Right renal cortex interstitium (tissue), 3 donors: ENCODE measurements at regions not wholly inside any gene's neighbourhood (a gene's known extent, or its start where the extent isn't known, plus 50 kb on each side); places are given as distances from the start of the nearest gene placed in this dataset.

Experiments used
- DNase-seq, 3 donors: peaks; one replicate each; pipeline ENCODE4 v3.0.0-alpha.2; 2013; ENCODE audit warnings: low read depth in 3 of 3, low spot score in 2 of 3

DNA sequence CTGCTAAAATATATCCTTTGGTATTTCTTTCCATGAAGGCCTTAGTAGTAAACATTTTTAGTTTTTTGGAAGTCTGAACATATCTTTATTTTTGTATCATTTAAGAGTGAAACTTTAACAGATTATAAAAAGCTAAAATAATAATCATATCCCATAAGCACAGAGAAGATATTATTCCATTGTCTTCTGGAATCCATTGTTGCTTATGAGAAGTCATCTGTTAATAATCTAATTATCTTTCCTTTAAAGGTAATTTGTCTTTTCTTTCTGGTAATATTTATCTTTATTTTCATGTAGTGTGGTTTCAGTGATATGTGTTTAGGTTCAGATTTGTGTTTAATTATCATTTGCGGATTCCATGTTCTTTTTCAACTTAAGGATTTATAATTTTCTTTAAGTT is 261.7 kb downstream of the MSRB3 start:
- no peak for DNase-seq

GRCh38 chr12:65546528-65546927 is 268.0 kb downstream of the MSRB3 start:
- no peak for DNase-seq

DNA sequence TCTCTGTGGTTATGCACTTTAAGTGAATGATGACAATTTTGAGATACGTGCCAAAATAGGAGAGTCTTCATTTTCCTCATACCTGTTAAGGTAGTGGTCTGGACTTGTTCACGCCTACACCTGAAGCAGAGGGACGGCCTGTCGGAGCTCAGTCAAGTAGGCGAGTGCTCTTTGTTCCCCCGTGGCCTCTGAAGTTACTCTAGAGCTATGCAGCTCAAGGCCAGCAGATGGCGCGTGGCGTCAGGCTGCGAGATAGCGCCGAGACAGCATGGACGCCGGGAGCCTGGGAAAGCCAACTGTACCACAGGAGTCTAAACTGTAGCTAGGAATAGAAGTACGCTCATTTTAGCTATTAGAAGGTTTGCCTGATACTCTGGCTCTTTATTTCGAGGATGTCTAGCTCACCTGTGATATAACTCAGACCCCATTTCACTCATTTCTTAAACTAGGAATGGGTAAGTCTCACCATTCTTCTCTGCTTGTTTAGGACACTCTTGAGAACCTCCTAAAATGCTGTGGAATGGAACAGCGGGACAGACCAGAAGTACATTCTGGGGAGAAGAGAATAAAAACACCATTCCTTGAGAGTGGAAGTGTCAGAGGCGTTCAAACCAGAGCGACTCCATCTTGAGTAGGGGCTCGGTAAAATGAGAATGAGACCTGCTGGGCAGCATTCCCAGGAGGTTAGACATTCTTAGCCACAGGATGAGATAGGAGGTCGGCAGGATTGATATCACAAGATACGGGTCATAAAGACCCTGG is 267.4 kb upstream of the HMGA2 start:
- DNase-seq, result peak in 1 of 3 donors; percentile 69

DNA sequence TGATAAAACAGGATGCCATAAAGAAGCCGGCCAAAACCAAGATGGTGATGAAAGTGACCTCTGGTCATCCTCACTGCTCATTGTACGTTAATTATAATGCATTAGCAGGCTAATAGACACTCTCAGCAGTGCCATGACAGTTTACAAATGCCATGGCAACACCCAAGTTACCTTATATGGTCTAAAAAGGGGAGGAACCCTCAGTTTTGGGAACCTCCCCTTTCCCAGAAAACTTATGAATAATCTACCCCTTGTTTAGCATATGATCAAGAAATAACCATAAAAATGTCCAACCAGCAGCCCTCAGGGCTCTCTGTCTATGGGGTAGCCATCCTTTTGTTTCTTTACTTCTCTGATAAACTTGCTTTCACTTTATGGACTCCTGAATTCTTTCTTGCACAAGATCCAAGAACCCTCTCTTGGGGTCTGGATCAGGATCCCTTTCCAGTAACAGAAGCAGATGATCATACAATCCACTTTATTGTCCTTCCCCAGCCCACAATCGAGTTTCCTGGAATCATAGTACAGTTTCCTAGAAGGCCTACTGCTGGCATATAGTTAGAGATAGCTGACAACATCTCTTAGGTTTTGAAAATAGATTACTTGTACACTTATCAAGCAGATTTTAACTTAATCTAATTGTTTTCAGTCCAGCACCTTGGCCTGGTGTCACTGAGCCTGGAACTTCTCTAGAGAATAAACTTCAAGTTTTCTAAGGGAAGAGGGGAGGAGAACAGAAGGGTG is 266.7 kb upstream of the HMGA2 start:
- DNase-seq, result no peak

DNA sequence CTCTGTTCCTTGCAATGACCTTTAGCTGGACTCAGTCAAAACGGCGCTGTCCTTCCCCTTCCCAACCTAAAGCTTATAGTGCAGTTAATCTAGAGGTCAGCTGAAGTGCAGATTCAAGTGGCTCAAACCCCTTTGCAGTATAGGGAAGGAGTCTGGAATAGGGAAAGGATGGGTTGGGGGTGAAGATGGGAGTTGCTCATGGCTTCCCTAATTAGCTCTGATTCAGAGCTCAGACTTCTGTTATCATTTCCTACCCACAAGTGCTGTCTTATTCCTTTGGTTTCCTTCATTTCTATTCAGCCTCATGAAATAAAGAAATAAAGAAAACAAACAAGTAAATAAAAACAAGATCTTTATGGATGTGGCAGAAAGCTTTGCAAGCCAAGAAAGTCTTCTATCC is 264.0 kb upstream of the HMGA2 start:
- DNase-seq, result no peak

DNA sequence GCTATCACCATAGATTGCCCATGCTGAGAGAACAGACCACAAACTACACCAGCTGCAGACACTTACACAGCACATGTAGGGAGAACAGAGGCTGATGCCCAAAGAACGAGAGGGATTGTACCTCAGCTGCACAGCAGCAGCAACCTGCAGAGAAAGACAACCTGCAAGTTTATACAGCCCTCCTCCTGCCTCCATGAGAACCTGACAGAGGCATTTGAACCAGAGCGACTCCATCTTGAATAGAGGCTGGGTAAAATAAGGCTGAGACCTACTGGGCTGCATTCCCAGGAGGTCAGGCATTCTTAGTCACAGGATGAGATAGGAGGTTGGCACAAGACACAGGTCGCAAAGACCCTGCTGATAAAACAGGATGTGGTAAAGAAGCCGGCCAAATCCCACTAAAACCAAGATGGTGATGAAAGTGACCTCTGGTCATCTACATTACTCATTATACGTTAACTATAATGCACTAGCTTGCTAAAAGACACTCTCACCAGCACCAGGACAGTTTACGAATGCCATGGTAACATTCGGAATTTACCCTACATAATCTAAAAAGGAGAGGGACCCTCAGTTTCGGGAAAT is 262.4 kb upstream of the HMGA2 start:
- no peak for DNase-seq

DNA sequence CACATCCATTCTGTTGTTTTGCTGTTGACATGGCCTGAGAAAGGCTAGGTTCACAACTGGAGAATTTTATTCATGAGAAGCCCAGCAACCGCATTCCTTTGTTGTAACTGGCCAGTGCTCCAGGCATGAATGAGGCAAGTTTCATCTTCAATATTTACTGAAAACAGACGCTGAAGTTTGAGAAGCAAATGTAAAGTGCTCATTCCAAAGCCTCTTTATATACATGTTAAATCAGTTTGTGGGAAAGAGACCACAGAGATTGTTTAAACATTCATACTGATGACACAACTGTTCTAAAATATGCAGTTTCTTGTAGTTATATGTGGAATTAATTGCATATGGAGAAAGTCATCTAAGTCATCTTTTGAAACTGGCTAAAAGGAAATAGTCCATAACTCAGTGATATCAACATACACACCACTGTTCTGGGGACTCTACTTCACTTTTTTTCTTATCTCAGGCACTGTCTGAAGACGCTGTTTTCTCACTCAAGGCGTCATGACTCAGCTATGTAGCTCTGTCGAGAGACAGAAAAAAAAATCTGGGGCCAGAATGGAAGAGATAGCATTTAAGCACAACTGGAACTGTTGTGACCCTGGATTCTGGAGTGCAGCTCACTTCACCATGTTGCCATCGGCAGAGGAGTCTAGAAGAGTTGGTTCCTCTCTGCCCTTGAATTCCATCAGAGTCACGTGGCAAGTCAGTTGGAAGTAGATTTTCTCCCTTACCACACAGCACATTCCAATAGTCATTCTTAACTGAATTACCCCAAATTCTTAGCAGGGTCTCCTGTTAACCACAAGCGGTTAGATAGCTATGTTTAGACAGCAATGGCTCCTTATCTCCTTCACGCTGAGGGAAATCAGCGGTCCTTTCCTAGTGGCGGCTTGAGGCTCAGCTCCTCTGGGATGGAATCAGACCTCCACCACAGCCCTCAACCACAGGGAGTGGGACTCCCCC is 258.4 kb upstream of the HMGA2 start:
- DNase-seq, result no peak

DNA sequence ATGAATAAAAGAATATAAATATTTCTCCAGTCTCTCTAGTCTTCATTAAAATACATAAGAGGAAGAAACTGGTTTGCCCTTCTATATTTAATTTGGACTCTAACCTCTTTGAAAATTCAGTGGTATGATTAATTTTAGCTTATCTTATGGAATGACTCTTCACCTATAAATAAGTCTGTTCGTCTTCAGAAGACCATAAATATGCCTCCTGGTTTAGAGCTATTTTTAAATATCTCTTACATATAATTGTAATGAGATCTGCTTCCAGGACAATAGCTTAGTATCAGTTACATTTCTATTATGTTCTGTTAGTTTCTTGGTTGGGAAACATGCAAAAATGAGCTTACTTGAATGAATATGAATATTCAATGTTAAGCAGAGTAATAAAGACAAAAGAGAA is 257.5 kb upstream of the HMGA2 start:
- no peak for DNase-seq

DNA sequence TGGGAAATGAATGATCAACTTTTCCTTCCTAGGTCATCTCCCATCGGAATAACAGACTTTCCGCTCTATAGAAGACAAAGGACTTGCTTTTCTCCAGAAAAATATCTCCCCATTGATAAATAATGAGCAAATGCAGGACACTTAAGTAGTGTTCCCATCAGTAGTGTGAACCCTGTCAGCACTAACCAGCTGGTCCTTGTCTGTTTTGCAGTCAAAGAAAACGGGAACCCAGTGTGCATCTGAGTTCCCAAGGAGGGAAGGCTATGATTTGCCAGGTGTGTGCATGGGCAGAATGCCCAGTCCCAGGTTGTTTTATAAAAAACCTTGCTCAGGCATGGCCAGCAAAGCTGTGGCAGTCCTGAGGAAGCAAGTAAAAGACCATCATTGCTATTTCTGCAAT is 256.5 kb upstream of the HMGA2 start:
- DNase-seq, result no peak

DNA sequence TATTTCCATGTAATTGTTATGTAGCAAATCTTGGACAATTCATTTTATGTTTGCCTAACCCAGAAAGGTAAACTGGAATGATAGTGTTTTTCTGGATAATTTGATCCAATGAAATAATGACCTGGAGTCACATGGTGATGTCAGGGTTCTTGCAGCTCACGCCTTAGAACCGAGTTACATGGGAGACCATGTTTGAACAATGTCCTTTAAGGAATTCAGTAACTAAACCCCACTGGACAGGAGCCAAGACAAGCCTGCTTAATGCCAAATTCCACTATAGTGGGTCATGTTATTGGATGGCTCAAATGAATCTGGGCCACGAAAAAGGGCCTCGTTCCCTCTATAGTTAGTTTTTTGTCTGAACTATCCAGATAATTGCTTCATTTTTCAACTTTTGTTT is 255.8 kb upstream of the HMGA2 start:
- no peak for DNase-seq

GRCh38 chr12:65570451-65571130 is 253.7 kb upstream of the HMGA2 start:
- DNase-seq, result no peak

DNA sequence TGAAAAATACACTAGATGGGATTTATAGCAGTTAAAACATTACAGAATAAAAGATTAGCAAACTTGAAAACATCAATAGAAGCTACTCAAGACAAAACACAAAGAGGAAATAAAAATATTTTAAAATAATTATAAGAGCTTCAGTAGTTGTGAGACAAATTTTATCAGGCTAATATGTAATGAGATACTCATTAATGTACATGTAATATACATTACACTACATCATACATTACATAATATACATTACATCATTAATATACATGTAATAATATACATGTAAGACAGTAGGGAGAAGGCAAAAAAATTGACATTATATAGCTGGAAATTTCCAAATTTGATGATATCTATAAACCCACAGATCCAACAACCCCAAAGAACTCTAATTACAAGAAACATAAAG is 249.4 kb upstream of the HMGA2 start:
- DNase-seq, result no peak

- no peak for DNase-seq
Measured at GRCh38 chr12:65584016-65584415, 240.3 kb upstream of the HMGA2 start.

DNA sequence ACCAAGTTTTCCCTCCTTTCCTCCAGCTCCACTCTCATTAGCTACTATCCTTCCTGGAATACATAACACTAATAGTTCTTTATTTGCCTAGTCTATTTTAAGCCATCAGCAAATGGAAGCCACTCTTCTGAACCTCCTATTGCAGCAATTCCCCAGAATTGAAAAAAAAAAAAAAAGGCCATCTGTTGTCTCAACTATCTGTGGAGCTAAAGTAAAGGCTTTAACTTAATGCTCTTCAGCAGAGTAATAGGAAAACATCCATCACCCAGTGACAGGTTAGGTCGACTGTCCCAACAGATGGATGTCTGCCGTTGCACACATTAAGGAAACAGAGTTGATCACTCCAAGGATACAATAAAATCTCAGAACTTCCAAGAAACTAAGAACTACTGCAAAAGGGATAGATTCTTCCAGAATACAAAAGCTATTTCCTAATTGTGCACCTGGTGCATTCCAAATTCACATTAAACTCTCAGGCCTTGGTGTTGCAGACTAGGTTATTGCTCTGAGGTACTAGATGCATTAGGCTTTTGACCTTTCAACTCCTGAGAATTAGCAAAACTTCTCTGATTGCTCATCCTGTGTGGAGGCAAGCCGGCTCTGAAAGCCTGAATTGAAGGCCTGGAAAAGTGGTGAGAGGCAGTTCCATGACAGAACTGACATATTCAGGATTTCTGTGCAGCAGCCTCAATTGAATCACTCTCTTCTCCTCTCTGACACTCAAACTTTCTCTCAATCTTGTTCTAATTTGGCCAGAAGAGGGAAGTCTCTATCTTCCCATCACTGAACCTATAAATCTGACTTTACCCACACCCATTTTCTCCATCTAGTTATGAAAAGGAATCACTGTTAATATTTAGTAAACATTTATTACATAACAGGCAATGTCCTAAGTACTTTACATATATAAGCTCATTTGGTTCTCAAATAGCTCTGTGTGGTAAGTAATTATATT is 238.4 kb upstream of the HMGA2 start:
- no peak for DNase-seq

- DNase-seq, result no peak
Measured at GRCh38 chr12:65586796-65587195, 237.5 kb upstream of the HMGA2 start.

- no peak for DNase-seq
Measured at GRCh38 chr12:65590318-65590717, 234.0 kb upstream of the HMGA2 start.

DNA sequence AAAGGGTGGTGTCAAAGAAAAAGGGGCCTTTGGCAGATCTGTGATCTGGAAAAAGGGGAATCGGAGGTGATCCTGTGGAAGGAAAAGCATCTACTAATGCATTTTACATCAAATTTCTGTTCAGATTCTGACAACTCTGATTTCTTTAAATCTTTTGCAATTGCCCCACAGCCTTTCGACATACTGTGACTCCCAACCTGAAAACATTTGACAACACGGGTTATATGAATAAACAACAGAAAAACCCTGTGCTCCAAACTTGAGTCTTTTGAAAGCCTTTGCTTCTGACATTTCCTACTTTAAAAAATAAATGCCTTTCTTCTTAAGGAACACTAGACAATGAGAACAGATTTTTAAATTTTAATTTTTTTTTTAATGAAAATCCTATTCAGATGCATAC is 231.9 kb upstream of the HMGA2 start:
- no peak for DNase-seq

GRCh38 chr12:65593239-65593701 is 231.0 kb upstream of the HMGA2 start:
- DNase-seq, result no peak

GRCh38 chr12:65594409-65594808 is 229.9 kb upstream of the HMGA2 start:
- DNase-seq, result no peak
